Immature natural killer cell (primary cell): ENCODE measurements at regions not wholly inside any gene's neighbourhood (a gene's known extent, or its start where the extent isn't known, plus 50 kb on each side); places are given as distances from the start of the nearest gene placed in this dataset.

Source experiments
- DNase-seq, 3 donors: peaks; one replicate each; pipeline ENCODE4 v3.0.0; 2022; ENCODE audit warnings: mixed read lengths in 1 of 3
- H3K27ac Mint-ChIP-seq, 6 donors: one replicate each; pipeline ENCODE4 v1.8.0; 2020; ENCODE audit warnings: mixed read lengths in 6 of 6, mild to moderate bottlenecking in 5 of 6, inconsistent platforms in 4 of 6, moderate library complexity in 3 of 6
- H3K27me3 Mint-ChIP-seq, 3 donors: one replicate each; pipeline ENCODE4 v1.8.0; 2020 to 2021; ENCODE audit warnings: low read depth in 3 of 3, mild to moderate bottlenecking in 3 of 3, mixed read lengths in 3 of 3, moderate library complexity in 3 of 3, inconsistent platforms in 1 of 3
- H3K36me3 Mint-ChIP-seq, 3 donors: one replicate each; pipeline ENCODE4 v1.8.0; 2020; ENCODE audit warnings: mixed read lengths in 3 of 3, inconsistent platforms in 2 of 3, mild to moderate bottlenecking in 2 of 3
- H3K4me1 Mint-ChIP-seq, 2 donors: one replicate each; pipeline ENCODE4 v1.8.0; 2020; ENCODE audit warnings: inconsistent platforms in 2 of 2, mild to moderate bottlenecking in 2 of 2, mixed read lengths in 2 of 2, moderate library complexity in 1 of 2
- H3K4me3 Mint-ChIP-seq, 5 donors: one replicate each; pipeline ENCODE4 v1.8.0; 2020; ENCODE audit warnings: mild to moderate bottlenecking in 5 of 5, mixed read lengths in 5 of 5, inconsistent platforms in 3 of 5, moderate library complexity in 3 of 5
- H3K9me3 Mint-ChIP-seq, 6 donors: one replicate each; pipeline ENCODE4 v1.8.0; 2020; ENCODE audit warnings: mild to moderate bottlenecking in 6 of 6, mixed read lengths in 6 of 6, inconsistent platforms in 4 of 6, moderate library complexity in 3 of 6

- no peaks in the 10 kb centered on the region for H3K4me1 Mint-ChIP-seq
These were observed 308.5 kb downstream of the BMP7 start for GRCh38 chr20:56957737-56958553.

DNA sequence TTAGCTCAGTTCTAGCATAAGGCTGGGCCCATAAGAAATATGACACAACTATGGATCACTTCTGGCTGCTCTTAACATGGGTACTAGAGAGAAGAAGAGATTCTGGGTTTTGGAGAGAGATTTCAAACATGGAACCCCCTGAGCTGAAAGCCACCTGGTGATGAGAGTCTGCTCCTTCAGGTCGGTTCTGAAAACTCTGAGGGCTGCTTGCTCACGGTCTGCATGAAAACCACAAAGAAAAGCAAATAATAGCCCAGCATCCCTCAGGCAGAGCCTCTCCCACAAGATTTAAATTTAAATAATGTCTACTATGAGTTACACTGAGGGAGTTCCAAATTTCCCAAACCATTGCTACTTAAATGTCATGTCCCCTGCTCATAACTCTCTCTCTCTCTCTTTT lies 301.5 kb downstream of the BMP7 start:
- Mint-ChIP-seq H3K27ac (no peak overlapping the region), H3K4me1 (no peaks in the 10 kb centered on the region), H3K4me3 (no peak overlapping the region), H3K36me3 (no peaks in the 10 kb centered on the region), H3K9me3 (no peaks in the 10 kb centered on the region), H3K27me3 (peaks cover 0 to 6% (median 5%) of the 10 kb centered on the region in 3 donors)
- no peak for DNase-seq

More at GRCh38 chr20:56957737-56958553, 308.5 kb downstream of the BMP7 start:
- no peak overlapping the region for H3K27ac Mint-ChIP-seq
- H3K27me3 Mint-ChIP-seq = peaks cover 6 to 11% (median 10%) of the 10 kb centered on the region in 3 donors
- H3K4me3 Mint-ChIP-seq = no peak overlapping the region
- no peaks in the 10 kb centered on the region for H3K36me3 Mint-ChIP-seq
- DNase-seq = no peak
- H3K9me3 Mint-ChIP-seq = no peaks in the 10 kb centered on the region

- no peak for DNase-seq
- no peaks in the 10 kb centered on the region for H3K9me3 Mint-ChIP-seq
- no peak overlapping the region for H3K27ac Mint-ChIP-seq
These were observed 298.5 kb downstream of the BMP7 start for GRCh38 chr20:56967916-56968315.

GRCh38 chr20:56968376-56969048 lies 297.9 kb downstream of the BMP7 start:
- Mint-ChIP-seq H3K4me3 (no peak overlapping the region), H3K9me3 (no peaks in the 10 kb centered on the region), H3K27ac (no peak overlapping the region), H3K27me3 (peaks cover 0 to 11% (median 3%) of the 10 kb centered on the region in 3 donors), H3K36me3 (no peaks in the 10 kb centered on the region), H3K4me1 (no peaks in the 10 kb centered on the region)
- no peak for DNase-seq

More at GRCh38 chr20:56967916-56968315, 298.5 kb downstream of the BMP7 start:
- Mint-ChIP-seq H3K27me3 (peaks cover 0 to 7% (median 3%) of the 10 kb centered on the region in 3 donors), H3K4me3 (no peak overlapping the region), H3K4me1 (no peaks in the 10 kb centered on the region), H3K36me3 (no peaks in the 10 kb centered on the region)

GRCh38 chr20:56974499-56975250 lies 291.8 kb downstream of the BMP7 start:
- no peak for DNase-seq
- no peaks in the 10 kb centered on the region for H3K4me1 Mint-ChIP-seq
- H3K4me3 Mint-ChIP-seq = no peak overlapping the region
- peaks cover 3 to 22% (median 11%) of the 10 kb centered on the region in 3 donors for H3K27me3 Mint-ChIP-seq
- H3K36me3 Mint-ChIP-seq = no peaks in the 10 kb centered on the region
- peaks cover 0 to 1% (median 0%) of the 10 kb centered on the region in 6 donors for H3K9me3 Mint-ChIP-seq
- H3K27ac Mint-ChIP-seq = no peak overlapping the region

DNA sequence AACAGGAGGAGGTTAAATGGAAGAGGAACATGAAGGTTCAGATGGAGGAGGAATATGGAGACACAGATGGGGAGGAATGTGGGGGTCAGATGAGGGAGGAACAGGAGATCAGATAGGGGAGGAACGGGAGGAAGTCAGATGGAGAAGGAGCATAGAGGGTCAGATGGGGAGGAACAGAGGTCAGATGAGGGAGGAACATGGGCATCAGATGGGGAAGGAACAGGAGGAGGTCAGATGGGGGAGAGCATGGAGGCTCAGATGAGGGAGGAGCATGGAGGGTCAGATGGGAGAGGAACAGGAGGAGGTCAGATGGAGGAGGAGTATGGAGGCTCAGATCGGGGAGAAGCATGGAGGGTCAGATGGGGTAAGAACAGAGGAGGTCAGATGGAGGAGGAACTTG lies 290.6 kb downstream of the BMP7 start:
- no peak for DNase-seq
- no peak overlapping the region for H3K4me3 Mint-ChIP-seq
- peaks cover 0 to 1% (median 0%) of the 10 kb centered on the region in 6 donors for H3K9me3 Mint-ChIP-seq
- peaks cover 5 to 22% (median 11%) of the 10 kb centered on the region in 3 donors for H3K27me3 Mint-ChIP-seq
- no peaks in the 10 kb centered on the region for H3K36me3 Mint-ChIP-seq
- no peaks in the 10 kb centered on the region for H3K4me1 Mint-ChIP-seq
- H3K27ac Mint-ChIP-seq = no peak overlapping the region

DNA sequence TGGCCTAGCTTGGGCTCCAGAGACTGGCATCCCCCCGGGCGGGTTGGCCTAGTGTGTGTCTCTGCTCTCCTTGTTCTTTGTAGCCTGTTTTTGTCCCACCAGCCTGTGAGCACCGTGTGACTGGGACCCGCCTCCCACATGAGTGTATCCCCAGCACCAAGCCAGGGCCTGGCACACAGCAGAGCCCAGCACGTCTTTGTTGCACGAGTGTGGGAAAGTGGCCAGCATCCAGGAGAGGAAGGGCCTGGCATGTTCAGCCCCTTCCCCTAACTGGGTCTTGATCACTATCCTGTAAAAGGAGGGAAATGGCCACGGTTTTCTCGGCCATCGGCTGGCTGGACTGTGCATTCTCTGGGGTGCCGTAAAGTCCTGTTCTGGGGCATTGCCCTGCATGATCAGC lies 290.1 kb downstream of the BMP7 start:
- Mint-ChIP-seq H3K4me3 (no peak overlapping the region), H3K27ac (no peak overlapping the region), H3K27me3 (peaks cover 5 to 22% (median 11%) of the 10 kb centered on the region in 3 donors), H3K4me1 (no peaks in the 10 kb centered on the region), H3K36me3 (no peaks in the 10 kb centered on the region), H3K9me3 (peaks cover 0 to 1% (median 0%) of the 10 kb centered on the region in 6 donors)
- DNase-seq = no peak

- peaks cover 5 to 16% (median 11%) of the 10 kb centered on the region in 3 donors for H3K27me3 Mint-ChIP-seq
- peaks cover 0 to 5% (median 0%) of the 10 kb centered on the region in 6 donors for H3K9me3 Mint-ChIP-seq
- no peak overlapping the region for H3K27ac Mint-ChIP-seq
- no peaks in the 10 kb centered on the region for H3K4me1 Mint-ChIP-seq
- H3K4me3 Mint-ChIP-seq = no peak overlapping the region
- DNase-seq = no peak
- H3K36me3 Mint-ChIP-seq = no peaks in the 10 kb centered on the region
These were observed 288.0 kb downstream of the BMP7 start for GRCh38 chr20:56978475-56978874.

- peaks cover 5 to 16% (median 9%) of the 10 kb centered on the region in 3 donors for H3K27me3 Mint-ChIP-seq
- no peak overlapping the region for H3K27ac Mint-ChIP-seq
- no peaks in the 10 kb centered on the region for H3K4me1 Mint-ChIP-seq
- no peak for DNase-seq
- peaks cover 0 to 5% (median 0%) of the 10 kb centered on the region in 6 donors for H3K9me3 Mint-ChIP-seq
- no peaks in the 10 kb centered on the region for H3K36me3 Mint-ChIP-seq
- no peak overlapping the region for H3K4me3 Mint-ChIP-seq
These were observed 287.3 kb downstream of the BMP7 start for GRCh38 chr20:56979125-56979524.

- peaks cover 0 to 10% (median 0%) of the 10 kb centered on the region in 6 donors for H3K9me3 Mint-ChIP-seq
- no peaks in the 10 kb centered on the region for H3K36me3 Mint-ChIP-seq
- peaks cover 3 to 9% (median 5%) of the 10 kb centered on the region in 3 donors for H3K27me3 Mint-ChIP-seq
- DNase-seq = no peak
- no peak overlapping the region for H3K27ac Mint-ChIP-seq
- H3K4me1 Mint-ChIP-seq = no peaks in the 10 kb centered on the region
- H3K4me3 Mint-ChIP-seq = no peak overlapping the region
These were observed 285.1 kb downstream of the BMP7 start for GRCh38 chr20:56981301-56981700.

DNA sequence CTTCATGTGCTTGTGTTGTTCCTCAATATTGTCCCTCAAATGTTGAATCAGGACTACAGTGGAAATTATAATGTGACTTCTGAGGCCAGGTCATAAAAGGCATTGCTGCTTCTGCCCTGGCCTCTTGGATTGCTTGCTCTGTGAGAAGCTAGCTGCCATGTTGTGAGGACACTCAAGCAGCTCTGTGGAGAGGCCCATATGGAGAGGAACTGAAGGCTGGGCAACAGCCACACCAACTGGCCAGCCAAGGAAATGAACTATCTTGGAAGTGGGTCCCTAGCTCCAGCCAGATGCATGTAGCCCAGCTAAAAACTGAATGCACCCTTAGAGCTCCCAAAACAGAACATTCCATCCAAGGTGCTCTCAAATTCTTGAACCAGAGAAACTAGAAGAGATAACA lies 282.6 kb downstream of the BMP7 start:
- H3K9me3 Mint-ChIP-seq = peaks cover 0 to 10% (median 0%) of the 10 kb centered on the region in 6 donors
- H3K4me3 Mint-ChIP-seq = no peak overlapping the region
- H3K4me1 Mint-ChIP-seq = no peaks in the 10 kb centered on the region
- no peaks in the 10 kb centered on the region for H3K36me3 Mint-ChIP-seq
- no peak for DNase-seq
- H3K27me3 Mint-ChIP-seq = peaks cover 1 to 14% (median 4%) of the 10 kb centered on the region in 3 donors
- H3K27ac Mint-ChIP-seq = no peak overlapping the region

GRCh38 chr20:56985066-56985685 lies 281.3 kb downstream of the BMP7 start:
- no peak for DNase-seq
- Mint-ChIP-seq H3K4me3 (no peak overlapping the region), H3K36me3 (no peaks in the 10 kb centered on the region), H3K4me1 (no peaks in the 10 kb centered on the region), H3K27ac (no peak overlapping the region), H3K27me3 (peaks cover 2 to 12% (median 5%) of the 10 kb centered on the region in 3 donors), H3K9me3 (peaks cover 0 to 8% (median 0%) of the 10 kb centered on the region in 6 donors)

GRCh38 chr20:56986476-56986875 lies 280.0 kb downstream of the BMP7 start:
- H3K36me3 Mint-ChIP-seq = no peaks in the 10 kb centered on the region
- H3K27me3 Mint-ChIP-seq = peaks cover 2 to 15% (median 7%) of the 10 kb centered on the region in 3 donors
- peaks cover 0 to 8% (median 0%) of the 10 kb centered on the region in 6 donors for H3K9me3 Mint-ChIP-seq
- H3K4me1 Mint-ChIP-seq = no peaks in the 10 kb centered on the region
- no peak overlapping the region for H3K4me3 Mint-ChIP-seq
- DNase-seq = no peak
- no peak overlapping the region for H3K27ac Mint-ChIP-seq
